ENCODE measurements at regions not wholly inside any gene's neighbourhood (a gene's known extent, or its start where the extent isn't known, plus 50 kb on each side); places are given as distances from the start of the nearest gene placed in this dataset.
"Not testable (repeated sequence)": the region's sequence is repeated elsewhere in the genome, so short reads cannot be mapped to it uniquely, and the experiment has no call there.

DNA sequence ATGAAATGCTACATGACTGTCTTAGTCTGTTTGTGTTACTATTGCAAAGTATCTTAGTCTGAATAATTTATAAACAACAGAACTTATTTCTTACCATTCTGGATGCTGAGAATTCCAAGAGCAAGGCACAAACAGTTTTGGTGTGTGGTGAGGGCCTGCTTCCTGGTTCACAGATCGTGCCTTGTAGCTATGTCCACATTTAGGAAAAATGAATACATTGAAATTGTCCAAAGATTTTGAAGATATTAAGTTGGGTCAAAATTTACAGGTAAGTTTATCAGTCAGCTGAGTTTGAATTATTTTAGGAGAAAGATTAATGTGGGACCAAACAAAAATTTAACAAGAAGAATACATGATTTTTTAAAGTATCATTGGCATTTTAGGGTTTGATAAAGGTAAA, 293.5 kb downstream of the LTN1 start:
- no peak for DNase-seq

DNA sequence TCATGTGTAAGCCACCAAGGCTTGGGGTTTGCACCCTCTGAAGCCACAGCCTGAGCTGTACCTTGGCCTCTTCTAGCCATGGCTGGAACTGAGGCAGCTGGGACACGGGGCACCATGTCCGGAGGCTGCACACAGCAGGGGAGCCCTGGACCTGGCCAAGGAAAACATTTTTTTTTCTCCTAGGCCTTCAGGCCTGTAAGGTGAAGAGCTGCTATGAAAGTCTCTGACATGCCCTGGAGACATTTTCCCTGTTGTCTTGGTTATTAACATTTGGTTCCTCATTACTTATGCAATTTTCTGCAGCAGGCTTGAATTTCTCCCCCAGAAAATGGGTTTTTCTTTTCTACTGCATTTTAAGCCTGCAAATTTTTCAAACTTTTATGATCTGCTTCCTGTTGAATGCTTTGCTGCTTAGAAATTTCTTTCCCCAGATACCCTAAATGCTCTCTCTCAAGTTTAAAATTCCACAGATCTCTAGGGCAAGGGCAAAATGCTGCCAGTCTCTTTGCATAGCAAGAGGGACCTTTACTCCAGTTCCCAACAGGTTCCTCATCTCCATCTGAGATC, 295.8 kb downstream of the LTN1 start:
- no peak for DNase-seq

DNA sequence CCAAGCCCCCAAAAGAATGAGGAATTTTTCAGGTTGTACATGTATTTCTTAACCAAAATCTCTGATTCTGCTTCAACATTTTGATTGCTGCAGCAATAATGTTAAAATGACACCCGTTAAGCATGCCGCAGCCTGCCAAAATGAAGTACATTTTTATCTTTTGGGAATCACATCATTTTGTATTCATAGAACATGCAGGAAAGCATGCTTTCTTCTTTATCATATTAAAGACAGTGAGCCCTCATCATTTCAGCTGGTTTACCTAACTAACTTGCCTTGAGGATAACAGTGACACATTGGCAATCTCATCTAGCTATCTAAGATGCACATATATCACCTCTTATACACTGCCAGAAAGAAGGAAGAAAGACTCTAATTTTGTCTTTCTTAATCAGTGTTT, 299.2 kb downstream of the LTN1 start:
- no peak for DNase-seq

DNA sequence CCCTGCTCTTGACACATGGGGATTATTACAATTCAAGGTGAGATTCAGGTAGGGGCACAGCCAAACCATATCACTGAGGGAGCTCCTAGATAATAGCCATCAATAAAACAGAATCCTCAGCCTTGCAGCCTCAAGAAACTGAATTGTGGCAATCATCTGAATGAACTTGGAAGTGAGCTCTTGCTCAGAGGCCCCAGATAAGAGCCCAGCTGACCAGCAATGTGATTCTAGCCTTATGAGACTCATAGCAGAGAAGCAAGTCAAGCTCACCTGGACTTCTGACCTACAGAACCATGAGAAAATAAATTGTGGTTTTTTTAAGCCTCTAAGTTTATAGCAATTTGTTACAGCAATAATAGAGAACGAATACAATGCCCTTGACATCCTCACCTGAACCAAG, 302.5 kb downstream of the LTN1 start:
- no peak for DNase-seq

DNA sequence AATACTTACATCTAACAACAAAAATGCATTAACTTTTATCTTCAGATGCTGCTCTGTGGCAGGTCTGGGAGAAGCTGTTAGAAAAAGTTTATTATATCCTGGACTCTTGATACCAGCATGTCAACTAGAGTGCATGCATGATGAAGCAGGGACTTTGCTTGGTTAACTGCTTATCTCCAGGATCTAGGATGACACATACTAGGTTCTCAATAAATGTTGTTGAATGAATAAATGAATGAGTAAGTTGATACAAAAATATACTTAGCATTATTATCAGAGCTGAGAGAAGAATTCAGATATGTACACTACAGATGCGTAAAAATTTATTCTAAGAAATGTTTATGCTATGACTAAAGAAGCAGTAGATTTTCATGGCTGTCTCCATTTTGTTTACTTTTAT, 304.3 kb downstream of the LTN1 start:
- DNase-seq: no peak

DNA sequence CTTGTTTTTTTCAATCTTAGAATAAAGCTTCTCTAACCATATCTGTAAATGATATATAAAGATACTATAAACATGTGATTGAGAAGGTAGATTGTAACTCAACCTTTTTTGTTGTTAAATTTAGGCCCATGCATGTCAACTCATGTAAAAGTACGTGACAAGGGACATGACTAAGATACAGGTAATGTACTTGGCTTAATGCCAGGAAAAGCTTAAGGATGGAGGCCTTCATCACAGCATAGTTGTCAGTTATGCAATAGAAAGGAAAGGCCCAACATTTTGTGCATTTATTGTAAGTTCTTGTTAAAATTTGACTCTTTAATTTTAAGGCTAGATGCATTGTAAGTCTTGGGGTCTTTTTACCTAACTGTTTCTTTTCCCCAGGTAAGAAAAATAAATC, 305.1 kb downstream of the LTN1 start:
- no peak for DNase-seq

DNA sequence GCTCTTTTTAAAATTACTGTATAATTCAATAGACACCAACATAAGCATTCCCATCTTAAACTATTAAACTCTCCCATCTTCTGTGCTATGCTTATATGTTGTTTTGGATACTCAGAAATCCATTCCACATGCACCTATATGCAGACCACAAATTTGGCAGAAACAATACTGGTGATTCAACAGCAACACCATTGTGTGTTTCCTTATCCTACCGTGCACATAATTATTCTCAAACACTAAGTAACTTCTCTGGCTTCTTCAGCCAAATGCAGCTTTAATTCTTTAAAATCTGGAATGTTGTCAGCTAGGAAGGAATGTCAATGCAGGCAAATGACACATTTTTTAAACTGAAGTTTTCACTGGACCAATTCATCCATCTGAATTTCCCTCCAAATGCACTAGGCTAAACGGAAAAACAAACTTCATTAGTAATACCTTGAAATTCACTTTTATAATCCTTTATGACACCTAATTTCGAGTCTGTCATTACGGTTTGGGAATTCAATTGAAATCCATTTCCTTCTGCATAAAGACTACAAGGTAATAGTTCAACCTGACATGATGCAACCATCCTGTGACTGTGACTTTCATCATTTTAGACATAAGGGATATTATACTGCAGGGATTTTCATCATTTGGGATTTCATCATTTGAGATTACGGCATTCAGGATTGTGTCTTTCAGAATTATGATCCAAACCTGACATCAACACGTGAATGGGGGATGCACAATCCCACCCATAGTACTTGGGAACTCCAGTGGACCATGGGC, 308.5 kb downstream of the LTN1 start:
- DNase-seq: no peak

DNA sequence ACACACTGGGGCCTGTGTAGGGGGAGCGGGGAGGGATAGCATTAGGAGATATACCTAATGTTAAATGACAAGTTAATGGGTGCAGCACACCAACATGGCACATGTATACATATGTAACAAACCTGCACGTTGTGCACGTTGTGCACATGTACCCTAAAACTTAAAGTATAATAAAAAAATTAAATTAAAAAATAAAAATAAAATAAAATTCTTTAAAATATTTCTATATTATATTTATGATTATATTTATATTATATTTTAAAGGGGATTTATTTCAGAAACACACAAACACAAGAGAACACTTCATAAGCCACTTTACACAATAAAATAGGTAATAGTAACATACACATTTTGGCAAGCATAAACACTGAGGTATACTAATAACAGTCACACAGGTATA, 309.8 kb downstream of the LTN1 start:
- not testable (repeated sequence) for DNase-seq

DNA sequence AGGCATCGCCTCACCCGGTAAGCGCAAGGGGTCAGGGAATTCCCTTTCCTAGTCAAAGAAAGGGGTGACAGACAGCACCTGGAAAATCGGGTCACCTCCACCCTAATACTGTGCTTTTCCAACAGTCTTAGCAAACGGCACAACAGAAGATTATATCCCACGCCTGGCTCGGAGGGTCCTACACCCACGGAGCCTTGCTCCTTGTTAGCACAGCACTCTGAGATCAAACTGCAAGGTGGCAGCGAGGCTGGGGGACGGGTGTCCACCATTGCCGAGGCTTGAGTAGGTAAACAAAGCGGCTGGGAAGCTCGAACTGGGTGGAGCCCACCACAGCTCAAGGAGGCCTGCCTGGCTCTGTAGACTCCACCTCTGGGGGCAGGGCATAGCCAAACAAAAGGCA, 315.6 kb downstream of the LTN1 start:
- DNase-seq: not testable (repeated sequence)

DNA sequence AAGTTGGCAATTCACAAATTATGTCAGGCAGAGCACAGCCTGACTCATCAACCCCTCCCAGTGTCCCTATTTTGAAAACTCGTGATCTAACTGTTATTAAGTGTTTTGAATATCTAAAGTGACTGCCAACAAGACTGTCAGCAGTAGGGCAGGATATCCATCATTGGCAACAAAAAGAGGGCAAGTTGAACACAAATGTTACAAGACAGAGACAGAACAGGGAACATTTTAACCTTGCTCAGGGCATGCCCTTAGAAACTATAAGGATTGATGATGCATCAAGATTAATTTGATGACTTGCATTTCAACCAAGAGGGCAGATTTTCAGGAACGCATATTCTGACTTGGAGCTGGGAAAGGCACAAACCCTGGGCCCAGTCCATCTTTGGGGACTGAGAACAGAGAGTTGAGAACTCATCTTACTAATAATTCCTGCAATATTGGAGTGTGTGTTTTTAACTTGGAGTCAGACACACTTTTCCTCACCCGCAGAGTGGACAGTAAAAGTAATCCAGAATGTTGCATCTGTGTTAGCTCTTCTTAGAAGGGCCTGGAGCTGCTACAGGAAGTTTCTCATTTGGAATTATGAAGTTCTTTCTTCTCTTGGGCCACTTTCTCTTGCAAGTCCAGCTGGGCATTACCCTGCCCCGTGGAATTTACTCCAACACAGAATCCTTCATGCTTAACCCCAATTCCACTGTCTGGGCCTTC, 317.2 kb downstream of the LTN1 start:
- DNase-seq: no peak

DNA sequence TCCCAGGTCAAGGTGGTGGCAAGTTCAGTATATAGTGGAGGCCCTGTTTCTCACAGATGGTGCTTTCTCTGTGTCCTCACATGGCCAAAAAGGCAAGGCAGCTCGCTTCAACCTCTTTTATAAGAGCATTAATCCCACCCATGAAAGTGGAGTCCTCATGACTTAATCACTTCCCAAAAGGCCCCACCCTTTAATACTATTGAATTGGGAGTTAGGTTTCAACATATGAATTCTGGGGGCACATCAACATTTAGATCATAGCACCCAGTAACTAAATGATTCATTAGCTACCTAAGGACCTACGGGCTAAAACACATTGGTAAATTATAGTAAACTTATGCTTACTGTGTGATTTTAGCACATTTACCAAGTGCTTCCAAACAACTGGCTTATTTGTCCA, 317.9 kb downstream of the LTN1 start:
- DNase-seq: no peak

DNA sequence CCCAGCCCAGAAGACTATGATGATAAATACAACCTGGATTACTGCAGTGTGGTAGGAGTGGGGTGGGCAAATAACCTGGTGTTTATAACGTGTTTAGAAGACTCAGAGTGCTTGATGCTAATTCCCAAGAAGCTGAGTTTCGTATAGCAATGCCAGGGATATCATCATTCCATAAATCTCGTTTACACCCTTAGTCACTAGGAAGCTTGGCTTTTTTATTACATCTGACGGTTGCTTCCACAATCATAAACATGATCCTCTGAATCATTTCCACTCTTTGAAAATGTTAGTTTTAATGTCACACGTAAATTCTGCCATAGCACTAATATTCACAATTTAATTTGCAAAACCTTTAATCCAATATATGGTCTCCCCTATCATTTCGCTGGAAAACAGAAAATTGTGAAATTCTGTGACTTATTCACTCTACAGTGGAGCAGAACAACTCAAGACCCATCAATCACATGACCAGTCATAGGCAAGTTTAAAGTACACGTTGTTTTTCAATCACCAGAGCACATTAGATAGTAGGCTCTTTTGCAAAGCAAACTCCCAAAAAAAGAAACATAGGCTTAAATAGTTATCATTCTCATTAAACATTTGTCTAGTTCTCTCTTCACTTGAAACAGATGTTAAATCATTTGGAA, 321.0 kb downstream of the LTN1 start:
- DNase-seq: no peak

DNA sequence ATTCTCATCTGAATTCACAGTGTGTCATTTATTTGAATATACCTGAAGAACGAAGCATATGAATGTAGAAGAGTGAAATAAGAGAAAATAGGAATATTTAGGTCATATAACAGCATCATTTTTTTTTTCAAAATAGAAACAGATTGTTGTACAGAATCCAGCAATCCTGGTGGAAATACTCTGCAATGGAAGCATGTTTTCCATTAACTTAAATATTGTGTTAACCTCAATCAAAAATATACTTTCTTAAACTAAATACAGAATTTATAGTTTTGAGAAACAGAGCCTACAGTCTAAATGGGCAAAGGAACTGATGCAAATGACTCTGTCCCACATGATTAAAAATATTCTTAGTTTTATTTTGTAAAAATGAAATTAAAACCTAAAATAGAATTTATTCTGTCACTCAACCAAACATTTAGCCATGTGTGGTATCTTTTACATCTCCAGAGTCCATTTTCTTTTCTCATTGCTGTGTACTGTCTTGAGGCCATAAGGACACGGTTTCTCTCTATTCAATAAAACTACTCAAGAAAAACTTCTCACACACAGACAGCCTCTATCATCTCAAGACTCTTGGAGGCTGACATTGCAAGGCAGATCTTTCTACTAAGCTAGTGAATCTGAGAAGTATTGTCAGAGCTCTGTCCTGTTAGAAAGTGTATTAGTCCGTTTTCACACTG, 322.6 kb downstream of the LTN1 start:
- no peak for DNase-seq

DNA sequence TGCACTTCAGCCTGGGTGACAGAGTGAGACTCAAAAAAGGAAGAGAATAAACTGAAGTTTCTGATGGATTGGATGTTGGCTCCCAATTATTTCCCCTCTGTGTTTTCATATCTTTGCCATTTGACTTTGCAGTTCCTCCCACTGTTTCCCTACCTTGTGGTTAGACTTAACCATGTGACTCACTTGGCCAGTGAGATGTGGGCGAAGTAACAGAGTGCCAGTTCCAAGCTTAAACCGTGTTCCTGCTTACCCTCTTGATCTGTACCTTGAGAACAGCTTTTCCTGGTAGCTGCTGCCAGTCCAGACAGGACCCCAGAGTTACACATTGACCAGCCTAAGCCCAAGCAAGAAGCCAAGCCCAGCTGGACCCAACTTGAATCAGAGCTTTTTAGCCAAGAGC, 323.4 kb downstream of the LTN1 start:
- DNase-seq: no peak

DNA sequence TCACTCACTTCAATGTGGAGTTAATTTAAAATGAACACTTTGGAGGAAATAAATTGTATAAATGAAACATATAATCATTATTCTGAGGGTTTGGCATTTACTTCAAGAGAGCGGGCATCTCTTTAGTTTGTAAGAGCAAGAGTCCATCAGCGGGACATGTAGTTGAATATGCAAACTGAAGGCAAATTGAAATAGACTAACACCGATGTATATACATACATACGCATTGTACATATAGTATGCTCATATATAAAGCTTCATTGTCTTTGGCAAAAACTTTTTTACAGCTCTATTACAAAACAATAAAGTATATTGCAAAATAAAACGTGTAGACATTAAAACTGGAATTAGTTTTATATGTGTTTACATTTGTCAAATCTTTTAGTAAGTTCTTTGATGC, 328.9 kb downstream of the LTN1 start:
- no peak for DNase-seq

DNA sequence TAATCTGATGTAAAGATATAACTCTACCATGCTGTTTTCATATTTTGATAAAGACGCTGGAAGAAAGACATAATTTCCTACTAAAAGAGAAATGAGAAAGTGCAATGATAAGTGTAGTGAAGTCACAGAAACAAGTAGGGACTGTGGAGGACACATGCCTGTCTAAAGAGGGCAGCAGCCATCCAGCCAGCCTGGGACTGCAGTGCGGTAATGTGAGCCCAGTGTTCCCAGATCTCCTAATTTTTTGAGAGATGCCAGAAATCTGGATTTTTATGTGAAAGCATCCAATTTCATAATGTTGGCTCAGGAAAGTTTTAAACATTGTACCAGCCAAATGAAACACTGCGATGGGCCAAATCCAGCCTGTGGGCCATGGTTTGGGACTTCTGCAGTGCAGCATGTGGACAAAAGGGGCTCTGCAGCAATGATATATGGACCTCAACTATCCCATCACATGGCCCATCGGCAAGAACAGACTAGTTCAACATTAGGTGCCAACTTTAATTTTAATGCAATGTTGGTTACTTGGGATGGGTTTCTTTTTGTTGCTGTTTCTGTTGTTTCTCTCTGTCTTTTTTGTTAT, 329.5 kb downstream of the LTN1 start:
- no peak for DNase-seq

DNA sequence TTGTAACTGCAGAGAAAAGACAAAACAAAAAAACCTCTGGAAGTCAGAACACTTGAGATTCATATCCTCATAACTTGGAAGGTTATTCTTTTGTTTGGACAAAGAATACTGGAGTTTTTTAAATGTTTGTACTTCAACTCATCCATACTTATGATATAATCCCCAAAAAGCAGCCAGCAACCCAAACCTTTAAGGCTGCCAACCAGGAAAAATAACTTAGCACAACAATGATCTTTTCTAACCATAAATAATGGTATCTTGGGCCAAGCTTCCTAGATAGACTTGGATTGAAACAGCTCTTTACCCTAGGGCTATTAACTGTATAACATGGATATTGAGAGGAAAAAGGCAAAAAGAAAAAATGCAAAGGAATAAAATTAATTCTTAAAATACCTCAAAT, 335.1 kb downstream of the LTN1 start:
- no peak for DNase-seq

DNA sequence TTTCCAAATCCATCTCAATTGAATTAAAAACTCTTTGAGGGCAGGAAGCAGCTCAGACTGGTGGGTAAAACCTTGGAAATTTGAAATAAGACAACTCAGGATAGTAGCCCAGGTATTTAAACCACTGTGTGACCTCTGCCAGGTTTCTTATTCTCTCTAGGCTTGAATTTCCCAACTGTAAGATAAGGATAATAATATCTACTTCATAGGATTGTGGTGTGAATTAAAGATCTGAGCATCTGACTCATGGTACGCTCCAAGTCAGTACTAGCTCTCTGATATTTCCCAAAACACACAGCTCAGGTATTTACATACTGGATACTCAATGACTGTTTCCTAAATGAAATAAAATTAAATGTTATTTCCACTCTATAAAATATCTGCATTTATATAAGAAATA, 337.2 kb downstream of the LTN1 start:
- DNase-seq: no peak

DNA sequence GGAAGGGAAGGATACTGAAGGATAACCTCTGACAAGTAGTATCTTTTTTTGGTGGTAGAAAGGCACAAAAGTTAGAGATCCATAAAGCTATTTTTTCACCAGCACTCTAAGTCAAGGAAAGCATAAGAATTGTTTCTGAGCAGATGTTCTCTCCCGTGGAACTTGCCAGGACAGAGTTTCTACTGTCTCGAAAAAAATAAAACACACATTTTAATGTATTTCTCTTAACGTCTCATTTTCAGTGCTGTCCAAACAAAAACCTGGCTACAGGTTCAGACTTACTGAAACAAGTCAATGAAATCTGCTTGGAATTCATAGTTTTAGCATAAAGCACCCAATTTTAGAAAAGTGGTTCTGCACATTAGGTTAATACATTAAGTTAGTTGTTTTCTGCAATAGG, 338.3 kb downstream of the LTN1 start:
- DNase-seq: no peak

DNA sequence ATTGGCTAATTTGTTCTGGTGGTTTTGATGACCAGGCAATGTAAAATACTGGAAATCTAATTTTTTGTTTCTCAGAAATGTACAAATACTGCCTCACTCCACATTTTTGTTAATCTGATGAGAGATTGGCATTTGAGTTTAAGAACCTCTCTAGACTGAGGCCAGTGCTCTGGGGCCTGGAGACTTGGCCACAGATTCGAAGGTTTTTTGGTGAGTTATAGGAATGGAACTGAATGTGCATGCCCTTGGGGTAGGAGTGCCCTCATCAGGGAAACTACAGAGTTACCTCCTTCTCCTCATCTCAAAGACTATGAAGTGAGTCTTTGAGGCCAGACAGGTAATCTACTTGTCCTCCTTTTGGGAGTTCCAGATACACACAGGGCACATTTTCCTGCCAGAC, 347.9 kb downstream of the LTN1 start:
- no peak for DNase-seq

DNA sequence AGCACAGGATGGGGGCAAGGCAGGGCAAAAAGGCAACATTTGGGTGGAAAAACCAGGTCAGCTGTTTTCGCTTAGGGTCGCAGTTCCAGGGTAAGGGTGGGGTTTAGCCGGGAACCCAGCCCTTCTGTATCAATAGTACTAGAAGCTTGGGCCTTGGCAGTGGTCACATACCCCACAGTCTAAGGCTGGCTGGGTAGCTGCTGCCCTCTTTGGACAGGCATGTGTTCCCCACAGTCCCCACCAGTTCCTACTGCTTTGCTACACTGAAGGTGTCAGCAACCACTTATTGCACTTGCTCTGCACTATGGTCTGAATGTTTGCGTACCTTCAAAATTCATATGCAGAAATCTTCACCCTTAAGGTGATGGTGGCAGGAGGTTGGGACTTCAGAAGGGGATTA, 349.8 kb downstream of the LTN1 start:
- no peak for DNase-seq

DNA sequence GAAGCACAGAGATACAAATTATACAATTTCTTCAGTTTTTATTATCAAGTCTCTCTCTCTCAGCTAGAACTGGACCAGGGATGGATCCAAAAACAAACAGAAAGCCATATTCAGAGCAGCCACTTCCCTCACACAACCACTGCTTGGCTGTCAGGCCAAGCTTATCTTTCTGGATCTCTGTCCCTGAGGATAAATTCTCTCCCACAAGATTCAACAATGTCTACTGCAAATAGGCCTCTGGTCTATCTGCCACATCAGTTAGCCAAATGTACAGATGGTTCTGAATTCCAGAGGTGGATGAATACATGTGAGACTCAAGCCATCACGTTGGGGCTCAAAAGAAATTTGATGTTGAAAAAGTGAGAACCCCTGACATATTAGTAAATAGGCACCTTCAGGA, 350.9 kb downstream of the LTN1 start:
- DNase-seq: no peak

DNA sequence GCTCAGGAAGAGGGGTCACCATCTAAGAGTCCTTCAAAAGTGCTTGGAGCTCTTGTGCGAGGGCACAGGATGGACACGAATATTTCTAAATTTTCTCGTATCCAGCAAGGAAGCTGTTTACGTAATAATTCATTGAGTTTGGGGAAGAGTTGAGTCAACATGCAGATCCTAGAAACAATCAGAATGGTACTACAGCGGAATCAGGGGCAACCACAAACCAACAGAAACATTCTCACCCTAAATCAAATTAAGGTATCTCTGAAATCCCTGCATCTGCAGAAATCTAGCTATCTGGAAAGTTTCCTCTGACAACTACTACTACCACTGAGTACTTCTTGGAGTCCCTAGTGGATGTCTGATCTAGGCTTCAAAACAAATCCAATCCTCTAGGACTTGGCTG, 352.4 kb downstream of the LTN1 start:
- DNase-seq: no peak
